ENCODE measurements at regions not wholly inside any gene's neighbourhood (a gene's known extent, or its start where the extent isn't known, plus 50 kb on each side); places are given as distances from the start of the nearest gene placed in this dataset.

DNA sequence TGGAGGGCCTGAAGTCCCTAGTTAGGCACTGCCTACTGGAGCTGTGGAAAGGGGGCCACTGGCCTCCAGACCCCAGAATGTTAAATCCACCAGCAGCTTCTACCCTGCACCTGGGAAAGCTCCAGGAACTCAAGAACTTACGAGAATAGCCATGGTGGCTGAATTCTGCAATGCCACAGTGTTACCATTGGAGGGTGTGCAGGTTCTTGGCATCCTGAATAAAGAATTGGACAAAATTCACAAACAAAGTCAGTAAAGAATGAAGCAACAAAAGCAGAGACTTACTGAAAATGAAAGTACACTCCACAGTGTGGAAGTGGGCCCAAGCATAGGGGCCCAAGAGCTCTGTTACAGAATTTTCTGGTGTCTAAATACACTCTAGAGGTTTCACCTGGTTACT, 107.0 kb downstream of the PRDM9 start:
- DNase-seq (ENCODE audit: extremely low read depth, low read depth), result no peak
- TF ChIP-seq, protein P1, sequence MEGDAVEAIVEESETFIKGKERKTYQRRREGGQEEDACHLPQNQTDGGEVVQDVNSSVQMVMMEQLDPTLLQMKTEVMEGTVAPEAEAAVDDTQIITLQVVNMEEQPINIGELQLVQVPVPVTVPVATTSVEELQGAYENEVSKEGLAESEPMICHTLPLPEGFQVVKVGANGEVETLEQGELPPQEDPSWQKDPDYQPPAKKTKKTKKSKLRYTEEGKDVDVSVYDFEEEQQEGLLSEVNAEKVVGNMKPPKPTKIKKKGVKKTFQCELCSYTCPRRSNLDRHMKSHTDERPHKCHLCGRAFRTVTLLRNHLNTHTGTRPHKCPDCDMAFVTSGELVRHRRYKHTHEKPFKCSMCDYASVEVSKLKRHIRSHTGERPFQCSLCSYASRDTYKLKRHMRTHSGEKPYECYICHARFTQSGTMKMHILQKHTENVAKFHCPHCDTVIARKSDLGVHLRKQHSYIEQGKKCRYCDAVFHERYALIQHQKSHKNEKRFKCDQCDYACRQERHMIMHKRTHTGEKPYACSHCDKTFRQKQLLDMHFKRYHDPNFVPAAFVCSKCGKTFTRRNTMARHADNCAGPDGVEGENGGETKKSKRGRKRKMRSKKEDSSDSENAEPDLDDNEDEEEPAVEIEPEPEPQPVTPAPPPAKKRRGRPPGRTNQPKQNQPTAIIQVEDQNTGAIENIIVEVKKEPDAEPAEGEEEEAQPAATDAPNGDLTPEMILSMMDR (IDR thresholded peaks at IDR 0.05; ENCODE audit: low read depth, low read length), result no peak

DNA sequence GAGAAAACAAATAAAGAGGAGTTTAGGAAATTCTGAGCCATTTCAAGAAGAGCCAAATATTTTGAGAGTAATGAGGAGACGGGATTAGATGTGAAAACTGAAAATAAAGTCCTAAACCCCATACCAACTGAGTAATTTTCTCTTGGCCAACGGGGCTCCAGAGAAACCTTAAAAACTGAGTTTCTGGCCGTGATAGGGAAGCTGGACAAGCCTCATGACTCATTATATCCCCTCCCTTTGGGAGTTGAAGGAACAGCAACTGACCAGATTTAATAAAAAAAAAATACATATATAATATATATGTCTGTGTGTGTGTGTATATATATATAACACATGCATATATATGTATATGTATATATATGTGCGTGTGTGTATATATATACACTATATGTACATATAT, 119.6 kb downstream of the PRDM9 start:
- TF ChIP-seq, protein P1 (IDR thresholded peaks at IDR 0.05; ENCODE audit: low read depth, low read length), result no peak
- DNase-seq (ENCODE audit: extremely low read depth, low read depth), result no peak

DNA sequence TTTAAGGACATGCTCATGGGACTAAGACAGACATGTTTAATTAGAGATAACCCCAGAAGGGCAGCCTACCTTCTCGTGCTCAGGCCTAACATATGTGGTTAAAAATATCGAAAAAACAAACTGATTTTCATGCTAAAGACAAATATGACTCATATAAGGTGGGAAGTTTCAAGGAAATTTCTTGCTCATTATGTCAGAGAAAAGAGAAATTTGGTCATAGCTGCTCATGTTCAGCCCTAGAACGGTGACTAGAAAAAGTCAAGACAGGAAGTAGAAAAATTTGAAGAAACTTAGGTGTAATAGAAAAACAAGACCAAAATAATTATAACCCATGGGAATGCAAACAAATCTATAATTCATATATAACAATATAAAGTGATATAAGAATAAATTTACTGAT, 120.6 kb downstream of the PRDM9 start:
- DNase-seq (ENCODE audit: extremely low read depth, low read depth), result no peak
- TF ChIP-seq, protein P1 (IDR thresholded peaks at IDR 0.05; ENCODE audit: low read depth, low read length), result no peak

DNA sequence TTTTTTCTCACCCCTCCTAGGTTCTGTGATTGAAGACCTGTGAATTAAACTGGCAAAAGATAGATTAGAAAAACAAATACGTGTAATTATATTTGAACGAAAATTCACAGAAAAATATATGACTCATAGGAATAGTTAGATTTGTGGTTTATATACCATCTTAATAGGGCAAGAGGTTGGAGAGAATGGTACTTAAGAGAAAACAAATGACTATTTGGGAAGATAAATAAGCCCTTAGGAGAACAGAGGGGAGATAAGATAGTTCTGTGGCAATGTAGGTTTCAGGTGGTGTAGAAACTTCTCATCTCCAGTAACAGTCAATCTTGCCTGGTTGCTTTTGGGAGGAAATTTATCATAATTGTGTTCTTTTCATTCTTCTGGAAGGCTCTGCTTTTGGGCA, 122.0 kb downstream of the PRDM9 start:
- TF ChIP-seq, protein P1 (IDR thresholded peaks at IDR 0.05; ENCODE audit: low read depth, low read length), result no peak
- DNase-seq (ENCODE audit: extremely low read depth, low read depth), result no peak

DNA sequence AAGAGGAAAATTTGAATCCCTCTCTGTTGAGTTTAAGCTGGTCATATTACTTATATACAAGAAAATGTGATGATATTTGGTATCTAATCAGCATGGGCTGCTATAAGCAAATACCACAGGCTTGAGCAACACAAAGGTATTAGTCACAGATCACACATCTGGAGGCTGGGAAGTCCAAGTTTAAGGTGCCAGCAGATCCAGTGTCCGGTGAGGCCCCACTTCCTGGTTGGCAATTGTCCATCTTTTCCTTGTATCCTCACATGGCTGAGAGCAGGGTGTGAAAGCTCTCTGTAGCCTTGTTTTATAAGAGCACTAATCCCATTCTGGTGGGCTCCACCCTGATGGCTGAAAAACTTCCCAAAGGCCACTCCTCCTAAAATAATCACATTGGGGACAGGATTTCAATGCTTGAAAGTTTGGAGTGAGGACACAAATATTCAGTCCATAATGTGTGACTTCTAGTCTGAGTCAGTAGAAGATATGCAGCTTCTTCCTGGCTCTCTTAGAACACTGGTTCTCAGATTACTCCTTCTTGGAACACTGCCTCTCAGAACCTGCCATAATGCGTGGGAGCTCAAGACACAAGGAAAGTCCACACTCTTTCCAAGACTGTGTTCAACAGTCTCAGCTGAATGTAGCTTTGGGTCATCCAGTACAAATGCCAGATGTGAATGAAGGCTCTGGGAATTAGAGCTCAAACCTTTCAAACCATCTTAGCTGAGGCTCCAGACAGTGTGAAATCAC, 124.1 kb downstream of the PRDM9 start:
- no peak for DNase-seq (ENCODE audit: extremely low read depth, low read depth)
- TF ChIP-seq, protein P1 (IDR thresholded peaks at IDR 0.05; ENCODE audit: low read depth, low read length), result no peak

DNA sequence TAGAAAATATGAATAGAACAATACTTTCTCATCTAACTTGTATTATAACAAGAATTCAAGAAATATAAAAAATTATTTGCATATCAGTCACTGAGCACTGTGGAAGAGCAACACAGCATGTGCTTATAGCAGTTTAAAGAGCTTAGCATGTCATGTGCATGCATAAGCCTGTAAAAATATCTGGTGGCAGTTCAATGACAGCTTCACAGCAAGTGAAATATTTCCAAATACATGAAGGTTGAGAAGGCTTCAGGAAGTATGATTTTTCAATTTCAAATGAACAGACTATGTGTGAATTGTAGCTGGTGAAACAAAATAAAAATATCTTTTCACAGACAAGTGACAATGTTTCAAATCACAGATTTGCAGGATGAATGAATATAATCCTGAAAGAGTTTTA, 128.5 kb downstream of the PRDM9 start:
- DNase-seq (ENCODE audit: extremely low read depth, low read depth), result no peak
- TF ChIP-seq, protein P1 (IDR thresholded peaks at IDR 0.05; ENCODE audit: low read depth, low read length), result no peak

DNA sequence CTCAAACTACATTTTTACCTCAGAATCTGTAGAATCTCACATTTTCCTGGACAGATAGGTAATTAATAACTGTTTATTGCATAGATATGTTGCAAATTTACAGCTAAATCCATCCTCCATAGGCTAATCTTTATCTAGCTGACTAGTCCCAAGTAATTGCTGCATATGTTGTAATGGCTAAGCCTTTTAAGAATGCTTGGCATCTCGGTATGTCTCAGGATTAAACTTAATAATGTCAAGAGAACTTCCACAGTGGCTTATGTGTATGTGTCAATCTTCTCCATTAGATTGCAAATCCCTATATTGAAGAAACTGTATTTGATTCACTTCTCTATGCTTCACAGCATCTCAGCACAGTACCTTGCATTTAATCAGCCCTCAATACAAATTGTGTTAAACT, 131.9 kb downstream of the PRDM9 start:
- no peak for DNase-seq (ENCODE audit: extremely low read depth, low read depth)

More for the DNA sequence above, 131.9 kb downstream of the PRDM9 start:
- TF ChIP-seq, protein P1 (IDR thresholded peaks at IDR 0.05; ENCODE audit: low read depth, low read length), result no peak

All from AG09319 (cell line).